NOMO-1 treated with dmso at 0.1 percent for 144 hours (cell line): ENCODE measurements at regions not wholly inside any gene's neighbourhood (a gene's known extent, or its start where the extent isn't known, plus 50 kb on each side); places are given as distances from the start of the nearest gene placed in this dataset.
A peak's percentile ranks its signal among the peaks of the same experiment; 100 is the strongest.
"Not testable (repeated sequence)": the region's sequence is repeated elsewhere in the genome, so short reads cannot be mapped to it uniquely, and the experiment has no call there.

ENCODE experiments used
- DNase-seq: peaks from one replicate; lab custom pipeline; 2025; ENCODE audit not compliant: unreplicated experiment; lab: John Stamatoyannopoulos, UW

DNA sequence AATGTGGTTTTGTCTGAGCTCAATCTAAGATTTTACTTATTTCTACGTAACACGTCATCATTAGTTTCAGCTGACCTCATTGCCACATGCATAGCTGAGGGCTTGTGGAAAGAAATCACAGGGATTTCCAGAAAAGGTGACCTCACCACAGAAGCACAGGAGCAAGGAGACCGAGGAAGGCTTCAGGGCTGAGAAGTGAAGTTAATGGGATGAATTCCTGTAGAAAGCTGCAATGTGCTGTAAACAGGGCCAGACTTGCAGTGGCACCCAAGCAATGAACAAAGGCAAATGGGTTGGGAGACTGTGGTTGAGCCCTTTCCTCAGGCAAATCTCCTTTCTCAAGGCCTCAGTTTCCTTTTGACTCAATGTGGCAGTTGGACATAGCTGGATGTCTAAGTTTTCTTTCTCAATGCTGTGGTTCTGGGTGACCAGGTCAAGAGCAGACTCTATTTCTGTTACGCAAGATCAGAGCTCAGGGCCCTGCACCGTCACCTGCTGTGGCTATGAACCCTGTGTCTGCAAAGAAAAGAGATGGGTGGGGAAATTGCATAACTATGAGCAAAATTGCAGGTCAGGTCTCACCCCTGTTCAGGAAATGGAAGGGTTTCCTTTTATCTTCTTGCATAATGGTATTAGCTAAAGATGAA lies 252.2 kb upstream of the TBL1XR1 start:
- DNase-seq = peak; percentile 94

- no peak for DNase-seq
Observed at GRCh38 chr3:177451301-177451750, 254.0 kb upstream of the TBL1XR1 start.

- no peak for DNase-seq
Observed at GRCh38 chr3:177451864-177452830, 254.9 kb upstream of the TBL1XR1 start.

GRCh38 chr3:177452831-177453450 lies 255.7 kb upstream of the TBL1XR1 start:
- no peak for DNase-seq

DNA sequence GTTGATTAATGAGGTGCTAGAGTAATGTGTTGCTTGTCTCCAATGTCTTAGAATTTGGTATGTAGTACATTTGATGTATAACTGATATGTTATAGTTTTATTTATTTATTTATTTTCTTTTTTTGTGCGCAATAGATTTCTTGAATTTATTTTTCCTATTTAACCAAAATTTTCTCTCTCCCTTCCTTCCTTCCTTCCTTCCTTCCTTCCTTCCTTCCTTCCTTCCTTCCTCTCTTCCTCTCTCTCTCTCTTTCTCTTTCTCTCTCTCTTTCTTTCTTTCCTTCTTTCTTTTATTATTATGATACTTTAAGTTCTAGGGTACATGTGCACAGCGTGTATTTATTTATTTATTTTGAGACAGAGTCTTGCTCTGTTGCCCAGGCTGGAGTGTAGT lies 256.2 kb upstream of the TBL1XR1 start:
- DNase-seq = no peak

GRCh38 chr3:177457204-177457603 lies 259.9 kb upstream of the TBL1XR1 start:
- DNase-seq = not testable (repeated sequence)

DNA sequence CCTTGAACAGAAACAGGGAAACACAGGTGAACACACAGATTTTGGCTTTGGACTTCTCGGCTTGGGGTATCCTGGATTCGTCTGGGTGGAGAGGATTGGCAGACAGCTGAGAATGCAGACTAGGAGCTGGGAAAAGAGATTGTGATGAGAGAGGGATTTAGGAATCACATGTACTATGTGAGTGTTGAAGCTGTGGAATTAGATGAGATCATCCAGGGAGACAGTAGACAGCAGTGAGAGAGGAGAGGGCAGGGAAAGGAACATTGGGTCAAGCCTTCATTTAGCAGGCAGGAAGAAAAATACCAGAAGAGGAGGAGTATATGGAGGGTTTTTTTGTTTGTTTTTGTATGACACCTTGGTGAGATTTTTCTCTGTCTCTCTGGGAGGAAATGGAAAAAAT lies 262.1 kb upstream of the TBL1XR1 start:
- no peak for DNase-seq

GRCh38 chr3:177460047-177460446 lies 262.8 kb upstream of the TBL1XR1 start:
- no peak for DNase-seq

DNA sequence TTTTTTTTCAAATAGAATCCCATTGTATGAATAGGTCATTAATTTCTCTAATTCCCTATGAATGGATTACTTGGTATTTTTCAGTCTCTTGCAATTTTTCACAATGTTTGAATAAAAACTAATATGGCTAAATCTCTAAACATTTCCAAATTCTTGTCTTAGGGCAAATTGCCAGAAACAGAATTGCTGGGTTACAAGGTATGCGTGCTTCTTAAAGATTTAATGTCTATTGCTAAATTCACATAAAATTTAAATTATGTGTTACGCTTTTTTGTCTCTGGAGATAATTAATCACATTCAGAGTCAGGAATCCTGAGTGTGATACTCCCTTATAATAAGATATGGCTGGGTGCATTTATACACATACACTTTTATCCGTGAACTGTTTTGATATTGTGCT lies 264.5 kb upstream of the TBL1XR1 start:
- no peak for DNase-seq

DNA sequence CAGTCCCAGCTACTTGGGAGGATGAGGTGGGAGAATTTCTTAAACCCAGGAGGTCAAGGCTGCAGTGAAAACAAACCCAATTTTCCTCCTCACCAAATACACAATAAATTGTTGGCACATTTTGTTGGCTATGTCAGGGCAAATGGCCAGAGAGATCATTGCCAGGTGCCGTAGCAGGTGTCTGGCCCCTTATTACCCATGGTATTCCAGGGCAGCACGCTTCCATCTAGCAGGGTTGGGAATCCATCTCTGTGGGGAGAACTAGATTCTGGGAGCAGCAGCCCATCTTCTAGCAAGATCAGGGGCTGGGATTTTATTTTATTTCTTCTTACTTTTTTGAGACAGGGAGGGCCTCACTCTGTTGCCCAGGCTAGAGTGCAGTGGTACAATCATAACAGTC lies 266.1 kb upstream of the TBL1XR1 start:
- not testable (repeated sequence) for DNase-seq

DNA sequence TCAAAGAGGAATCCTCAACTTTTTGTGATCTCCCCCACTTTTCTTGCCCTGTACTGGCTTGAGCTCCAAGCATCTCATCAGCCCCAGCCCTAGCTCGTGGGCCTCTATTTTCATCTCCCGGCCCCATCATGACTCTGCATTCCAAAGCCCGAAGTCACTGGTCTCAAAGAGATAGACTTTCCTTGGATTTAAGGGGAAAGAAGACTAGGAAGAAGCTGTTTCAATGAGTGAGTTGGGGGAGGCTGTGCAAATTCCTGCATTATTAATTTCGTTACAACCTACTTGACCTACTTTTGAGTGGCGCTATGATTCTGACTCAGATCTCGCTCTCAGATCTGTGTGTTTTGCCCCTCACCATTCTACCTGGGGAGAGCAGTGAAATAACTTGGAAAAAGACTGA lies 266.6 kb upstream of the TBL1XR1 start:
- no peak for DNase-seq

DNA sequence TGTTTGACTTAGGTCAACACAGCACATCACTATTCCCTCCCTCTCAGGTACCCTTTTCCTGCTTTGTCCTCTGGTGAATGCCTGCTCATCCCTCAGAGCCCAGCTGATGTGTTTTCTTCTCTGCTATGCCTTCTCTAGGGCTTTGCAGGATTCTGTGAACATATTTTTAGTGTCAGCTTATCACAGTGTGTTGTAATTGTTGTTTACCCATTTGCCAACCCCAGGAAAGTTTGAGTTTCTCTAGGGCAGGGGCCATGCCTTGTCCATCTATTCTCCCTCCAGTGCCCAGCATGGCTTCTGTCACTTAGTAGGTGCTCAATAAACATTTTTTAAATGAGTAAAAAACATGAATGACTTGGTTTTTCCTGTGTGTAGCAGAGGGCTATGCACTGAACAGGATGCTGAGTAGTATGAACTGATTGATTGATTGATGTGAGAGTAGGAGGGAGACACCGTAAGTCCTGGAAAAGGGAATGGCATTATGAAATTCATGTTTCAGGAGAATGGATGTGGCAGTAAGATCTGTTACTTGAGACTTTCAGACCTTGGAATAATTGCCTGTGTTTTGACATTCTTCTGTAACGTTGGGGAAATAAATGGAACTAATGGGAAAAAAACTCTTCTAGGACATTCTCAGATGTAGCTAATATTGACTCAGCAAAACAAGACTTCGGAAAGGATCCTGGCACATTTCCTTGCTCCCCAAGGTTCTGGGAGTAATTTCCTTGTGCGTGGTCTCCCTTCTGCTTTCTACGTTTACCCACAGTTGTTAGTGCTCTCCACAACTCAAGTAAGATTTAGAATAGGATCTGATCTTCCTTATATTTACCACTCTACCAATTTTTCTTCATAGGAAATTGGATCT lies 267.3 kb upstream of the TBL1XR1 start:
- DNase-seq = no peak

- DNase-seq = no peak
Observed at GRCh38 chr3:177465257-177465642, 268.0 kb upstream of the TBL1XR1 start.

DNA sequence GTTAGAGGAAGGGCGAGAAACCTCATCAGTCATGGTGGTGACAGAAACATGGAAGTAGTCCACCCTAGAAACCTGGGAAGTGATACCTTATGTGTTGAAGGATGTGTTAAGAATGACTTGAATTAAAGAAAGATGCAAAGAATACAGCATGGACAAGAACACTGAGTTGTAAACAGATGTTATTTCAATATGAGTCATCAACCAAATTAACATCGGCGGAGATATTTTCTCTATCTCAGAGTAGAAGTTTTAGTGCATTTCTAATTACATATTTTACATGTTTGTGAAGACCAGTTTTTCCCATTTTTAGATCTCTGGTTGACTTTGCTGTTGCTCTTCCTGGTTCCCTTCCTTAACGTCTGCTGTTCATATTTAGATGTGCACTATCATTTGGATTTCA lies 268.8 kb upstream of the TBL1XR1 start:
- DNase-seq = no peak

- DNase-seq = not testable (repeated sequence)
Observed at GRCh38 chr3:177466622-177467021, 269.3 kb upstream of the TBL1XR1 start.

DNA sequence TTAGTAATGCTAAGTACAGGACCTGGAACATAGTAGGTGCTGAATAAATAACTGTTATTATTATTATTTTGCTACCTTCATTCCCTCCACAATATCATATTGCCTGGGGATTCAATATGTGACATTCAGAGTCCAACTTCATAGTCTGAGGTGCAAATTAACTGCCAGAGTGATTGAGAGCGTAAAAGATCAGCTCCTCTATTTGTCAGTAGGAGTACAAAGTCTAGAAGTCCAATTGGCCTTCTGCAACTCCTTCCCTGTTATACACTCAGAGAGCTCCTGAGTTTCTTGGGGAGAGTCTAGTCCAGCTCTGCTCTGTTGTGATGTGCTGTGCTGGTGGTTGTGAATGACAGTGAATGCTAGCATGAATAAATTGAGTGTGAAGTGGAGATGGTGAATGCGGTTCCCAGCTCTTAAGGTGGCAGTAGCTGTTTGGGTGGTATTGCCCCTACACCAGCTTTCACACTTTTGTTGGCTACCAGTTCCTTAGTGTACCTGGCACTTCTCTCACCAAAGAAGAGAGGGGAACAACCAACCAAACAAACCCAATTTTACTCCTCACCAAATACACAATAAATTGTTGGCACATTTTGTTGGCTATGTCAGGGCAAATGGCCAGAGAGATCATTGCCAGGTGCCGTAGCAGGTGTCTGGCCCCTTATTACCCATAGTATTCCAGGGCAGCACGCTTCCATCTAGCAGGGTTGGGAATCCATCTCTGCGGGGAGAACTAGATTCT lies 270.1 kb upstream of the TBL1XR1 start:
- DNase-seq = no peak

GRCh38 chr3:177468331-177468730 lies 271.0 kb upstream of the TBL1XR1 start:
- DNase-seq = no peak

GRCh38 chr3:177468816-177469215 lies 271.5 kb upstream of the TBL1XR1 start:
- no peak for DNase-seq

DNA sequence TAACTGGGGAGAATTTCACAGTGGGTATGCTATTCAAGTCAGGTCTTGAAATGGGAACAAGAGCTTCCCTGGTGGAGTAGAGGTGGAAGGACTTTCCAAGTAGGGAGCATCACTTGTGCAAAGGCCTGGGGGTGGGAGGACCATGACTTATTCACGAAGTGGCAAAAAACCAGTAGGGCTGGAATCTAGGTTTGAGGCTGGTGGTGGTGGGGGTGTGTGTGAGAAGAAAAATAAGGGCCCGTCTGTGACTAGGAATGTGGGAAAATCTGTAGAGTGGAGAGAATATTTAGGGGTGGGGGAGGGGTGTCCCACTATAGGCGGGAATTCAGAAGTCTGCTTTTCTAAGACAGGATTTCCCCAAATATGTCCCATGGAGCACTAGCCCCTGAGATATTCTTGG lies 271.9 kb upstream of the TBL1XR1 start:
- no peak for DNase-seq
